ENCODE measurements at regions not wholly inside any gene's neighbourhood (a gene's known extent, or its start where the extent isn't known, plus 50 kb on each side); places are given as distances from the start of the nearest gene placed in this dataset.
"Not testable (repeated sequence)": the region's sequence is repeated elsewhere in the genome, so short reads cannot be mapped to it uniquely, and the experiment has no call there.

GRCh38 chr10:108327706-108328105, 1163.2 kb upstream of the SORCS1 start:
- TF ChIP-seq POLR2AphosphoS5 (IDR thresholded peaks at IDR 0.05) = no peak
- no peak for TF ChIP-seq CTCF (IDR thresholded peaks at IDR 0.05 in 8 of 11, conservative IDR thresholded peaks at IDR 0.05 in 3 of 11)
- TF ChIP-seq POLR2A (IDR thresholded peaks at IDR 0.05) = no peak
- no peaks in the 10 kb centered on the region for H3K36me3 ChIP-seq
- intact Hi-C loops (cut with DNase I; ENCODE audit: low total_unique reads) = no loop called here
- WGBS, 5 donors = 77 to 92% (median 86%) methylated on average over 3 of the region's 3 CpGs
- H3K9me3 ChIP-seq = no peaks in the 10 kb centered on the region
- H3K4me1 ChIP-seq = no peaks in the 10 kb centered on the region
- H3K4me3 ChIP-seq = no peak overlapping the region
- H3K27me3 ChIP-seq (replicated peaks in 1 of 7) = no peaks in the 10 kb centered on the region
- H3K27ac ChIP-seq = no peak overlapping the region
- DNase-seq = no peak

- H3K9me3 ChIP-seq = no peaks in the 10 kb centered on the region
- H3K36me3 ChIP-seq = no peaks in the 10 kb centered on the region
- intact Hi-C loops (cut with DNase I; ENCODE audit: low total_unique reads) = no loop called here
- H3K4me3 ChIP-seq = no peak overlapping the region
- TF ChIP-seq POLR2A (IDR thresholded peaks at IDR 0.05) (no peak), POLR2AphosphoS5 (IDR thresholded peaks at IDR 0.05) (no peak)
- 47 to 78% (median 65%) methylated on average over 3 of the region's 3 CpGs for WGBS, 5 donors
- no peaks in the 10 kb centered on the region for H3K4me1 ChIP-seq
- H3K27ac ChIP-seq = no peak overlapping the region
- H3K27me3 ChIP-seq (replicated peaks in 1 of 7) = no peaks in the 10 kb centered on the region
- no peak for DNase-seq
Measured at GRCh38 chr10:108323274-108323798, 1158.8 kb upstream of the SORCS1 start.

- Histone ChIP-seq H3K36me3 (no peaks in the 10 kb centered on the region), H3K9me3 (no peaks in the 10 kb centered on the region), H3K27me3 (replicated peaks in 1 of 7) (no peaks in the 10 kb centered on the region), H3K27ac (no peak overlapping the region), H3K4me1 (no peaks in the 10 kb centered on the region), H3K4me3 (no peak overlapping the region)
- 70 to 82% (median 76%) methylated on average over 6 of the region's 6 CpGs for WGBS, 5 donors
- TF ChIP-seq POLR2AphosphoS5 (IDR thresholded peaks at IDR 0.05) (no peak), POLR2A (IDR thresholded peaks at IDR 0.05) (no peak), CTCF (IDR thresholded peaks at IDR 0.05 in 8 of 11, conservative IDR thresholded peaks at IDR 0.05 in 3 of 11) (no peak)
- intact Hi-C loops (cut with DNase I; ENCODE audit: low total_unique reads) = no loop called here
- DNase-seq = no peak
Measured at GRCh38 chr10:108319434-108320222, 1155.1 kb upstream of the SORCS1 start.

GRCh38 chr10:108315636-108316035, 1151.1 kb upstream of the SORCS1 start:
- H3K27me3 ChIP-seq (replicated peaks in 1 of 7); intact Hi-C loops (cut with DNase I; ENCODE audit: low total_unique reads): not testable (repeated sequence)

GRCh38 chr10:108307925-108308312, 1143.4 kb upstream of the SORCS1 start:
- no peaks in the 10 kb centered on the region for H3K9me3 ChIP-seq
- H3K4me3 ChIP-seq = no peak overlapping the region
- TF ChIP-seq POLR2AphosphoS5 (IDR thresholded peaks at IDR 0.05) (no peak), POLR2A (IDR thresholded peaks at IDR 0.05) (no peak), CTCF (IDR thresholded peaks at IDR 0.05 in 8 of 11, conservative IDR thresholded peaks at IDR 0.05 in 3 of 11) (no peak)
- H3K27ac ChIP-seq = no peak overlapping the region
- intact Hi-C loops (cut with DNase I; ENCODE audit: low total_unique reads) = no loop called here
- no peak for DNase-seq
- no peaks in the 10 kb centered on the region for H3K4me1 ChIP-seq
- H3K36me3 ChIP-seq = no peaks in the 10 kb centered on the region
- no peaks in the 10 kb centered on the region for H3K27me3 ChIP-seq (replicated peaks in 1 of 7)
- WGBS, 5 donors = 89 to 93% (median 91%) methylated on average over 7 of the region's 7 CpGs

More at GRCh38 chr10:108315636-108316035, 1151.1 kb upstream of the SORCS1 start:
- H3K36me3 ChIP-seq, H3K4me1 ChIP-seq, DNase-seq, H3K4me3 ChIP-seq, H3K27ac ChIP-seq, H3K9me3 ChIP-seq: not testable (repeated sequence)
- 50 to 83% (median 75%) methylated on average over 7 to 20 of the region's 25 CpGs for WGBS, 5 donors

Data from spleen (tissue), 11 donors.